IMR-90 (cell line): ENCODE measurements at regions not wholly inside any gene's neighbourhood (a gene's known extent, or its start where the extent isn't known, plus 50 kb on each side); places are given as distances from the start of the nearest gene placed in this dataset.

ENCODE experiments used
- ATAC-seq: fragments of 200-7000 bp; cut with Tn5 transposase; 2 replicates; pipeline ENCODE4 v1.9.1; 2020; ENCODE audit warnings: low read depth, mild to moderate bottlenecking, moderate library complexity
- BruUV-seq: library from RNA; stranded (reverse); fragments of 400-500 nt; replicated peaks from 2 replicates; lab custom pipeline; 2021; lab: Mats Ljungman, UMichigan
- CTCF ChIA-PET: fragments of 300-600 bp; formaldehyde crosslinking; extraction: SDS; loops from one replicate; lab custom pipeline; 2021; ENCODE audit warnings: antibody characterized with exemption; lab: Yijun Ruan, JAX
- POLR2A ChIA-PET: fragments of 300-600 bp; sonication (Branson Sonifier 250); formaldehyde crosslinking; loops from one replicate; lab custom pipeline; 2022; ENCODE audit warnings: antibody characterized with exemption; ENCODE audit not compliant: unreplicated experiment; lab: Charles Lee
- DNase-seq: peaks from one replicate; pipeline ENCODE4 v3.0.0; 2013
- H2AFZ ChIP-seq: replicated peaks from 2 replicates; pipeline ENCODE3; 2013; ENCODE audit warnings: low read length, mild to moderate bottlenecking; ENCODE audit not compliant: poor library complexity
- H2AK5ac ChIP-seq: 2 replicates; pipeline ENCODE4 v1.6.1; 2013; ENCODE audit warnings: low read depth, low read length, inconsistent platforms
- H2AK9ac ChIP-seq: replicated peaks from 2 replicates; pipeline ENCODE3; 2013; ENCODE audit warnings: mild to moderate bottlenecking, low read depth, low read length, moderate library complexity; ENCODE audit not compliant: poor library complexity
- H2BK120ac ChIP-seq: 2 replicates; pipeline ENCODE4 v1.6.1; 2013; ENCODE audit warnings: low read depth, low read length, inconsistent platforms
- H2BK15ac ChIP-seq: 3 replicates; pipeline ENCODE4 v1.6.1; 2013; ENCODE audit warnings: low read depth, low read length, inconsistent platforms
- H2BK20ac ChIP-seq: 2 replicates; pipeline ENCODE4 v1.6.1; 2013; ENCODE audit warnings: low read depth, mild to moderate bottlenecking, inconsistent platforms, low read length, moderate library complexity
- H2BK5ac ChIP-seq: 2 replicates; pipeline ENCODE4 v1.6.1; 2013; ENCODE audit warnings: mild to moderate bottlenecking, low read depth, low read length, inconsistent platforms; ENCODE audit not compliant: poor library complexity, severe bottlenecking
- H3K14ac ChIP-seq: replicated peaks from 2 replicates; pipeline ENCODE4 v1.6.1; 2013; ENCODE audit warnings: low read depth, low read length, inconsistent platforms
- H3K18ac ChIP-seq: 2 replicates; pipeline ENCODE4 v1.6.1; 2013; ENCODE audit warnings: low read depth, low read length, control low read depth
- H3K23ac ChIP-seq: 2 replicates; pipeline ENCODE4 v1.6.1; 2013; ENCODE audit warnings: low read depth, low read length, inconsistent platforms
- H3K27ac ChIP-seq: 2 replicates; pipeline ENCODE4 v1.5.1; 2013; ENCODE audit warnings: mild to moderate bottlenecking, control low read depth, low read length; ENCODE audit not compliant: insufficient read depth
- H3K27me3 ChIP-seq: 2 replicates; pipeline ENCODE4 v1.6.1; 2013; ENCODE audit warnings: low read length; ENCODE audit not compliant: control insufficient read depth, insufficient read depth
- H3K36me3 ChIP-seq: 2 replicates; pipeline ENCODE4 v1.6.1; 2013; ENCODE audit warnings: low read length, mixed read lengths; ENCODE audit not compliant: control insufficient read depth, insufficient read depth
- H3K4ac ChIP-seq: 2 replicates; pipeline ENCODE4 v1.6.1; 2013; ENCODE audit warnings: low read depth, low read length, inconsistent platforms
- H3K4me1 ChIP-seq: 2 replicates; pipeline ENCODE4 v1.6.1; 2013; ENCODE audit warnings: low read length, mixed read lengths; ENCODE audit not compliant: control insufficient read depth, insufficient read depth
- H3K4me2 ChIP-seq: 2 replicates; pipeline ENCODE4 v1.6.1; 2013; ENCODE audit warnings: low read depth, mild to moderate bottlenecking, control low read depth, low read length, moderate library complexity
- H3K4me3 ChIP-seq: 2 replicates; pipeline ENCODE4 v1.5.1; 2013; ENCODE audit warnings: low read depth, mild to moderate bottlenecking, control low read depth, low read length, moderate library complexity; ENCODE audit not compliant: insufficient read depth
- H3K56ac ChIP-seq: 2 replicates; pipeline ENCODE4 v1.6.1; 2013; ENCODE audit warnings: low read length, inconsistent platforms; ENCODE audit not compliant: insufficient read depth; ENCODE audit errors: extremely low read depth
- H3K79me1 ChIP-seq, 2 experiments: 2 replicates each; pipeline ENCODE4 v1.6.1; 2013; ENCODE audit warnings: low read length in 2 of 2, inconsistent platforms in 1 of 2, low read depth in 1 of 2
- H3K9ac ChIP-seq: 2 replicates; pipeline ENCODE4 v1.6.1; 2013; ENCODE audit warnings: low read depth, low read length, control low read depth
- H3K9me1 ChIP-seq: 2 replicates; pipeline ENCODE4 v1.6.1; 2013; ENCODE audit warnings: low read length, inconsistent platforms; ENCODE audit not compliant: insufficient read depth
- H3K9me3 ChIP-seq: 2 replicates; pipeline ENCODE4 v1.6.1; 2013; ENCODE audit warnings: low read length; ENCODE audit not compliant: control insufficient read depth, insufficient read depth
- H4K20me1 ChIP-seq: 2 replicates; pipeline ENCODE4 v1.6.1; 2013; ENCODE audit warnings: low read length, inconsistent platforms; ENCODE audit not compliant: insufficient read depth
- H4K5ac ChIP-seq: 2 replicates; pipeline ENCODE4 v1.6.1; 2013; ENCODE audit warnings: mild to moderate bottlenecking, low read depth, low read length, control low read depth
- H4K8ac ChIP-seq, 2 experiments: 2 replicates each; pipeline ENCODE4 v1.6.1; 2013; ENCODE audit warnings: low read depth in 2 of 2, low read length in 2 of 2, control low read depth in 1 of 2, inconsistent platforms in 1 of 2
- H4K91ac ChIP-seq: 2 replicates; pipeline ENCODE4 v1.6.1; 2013; ENCODE audit warnings: low read depth, low read length, inconsistent platforms; ENCODE audit not compliant: insufficient read depth
- CEBPB ChIP-seq: IDR thresholded peaks from 2 replicates; pipeline ENCODE4 v1.6.1; 2012; ENCODE audit warnings: low read depth, low read length, improper control_type of control experiment
- MAFK ChIP-seq: IDR thresholded peaks from 2 replicates; pipeline ENCODE4 v1.6.1; 2012; ENCODE audit warnings: low read depth, low read length, improper control_type of control experiment
- RAD21 ChIP-seq: IDR thresholded peaks from 2 replicates; pipeline ENCODE4 v1.6.1; 2012; ENCODE audit warnings: low read length, improper control_type of control experiment
- SMC3 ChIP-seq: fragments of 150-350 bp; IDR thresholded peaks from 2 replicates; pipeline ENCODE4 v1.6.1; 2016; ENCODE audit warnings: low read depth, mild to moderate bottlenecking, antibody characterized with exemption, low read length, moderate library complexity
- WGBS, 2 experiments: methylation state at CpG; one replicate each; pipeline versions ENCODE4 v1.1.5 to v1.1.7; 2013; ENCODE audit warnings: missing lambda C conversion rate in 2 of 2; ENCODE audit not compliant: insufficient read length in 1 of 2; ENCODE audit errors: extremely low coverage in 2 of 2; 5-methylcytosine and 5-hydroxymethylcytosine counted together
- dilution Hi-C: fragments of 300-500 bp; cut with HindIII; formaldehyde crosslinking; loops from one replicate; pipeline ENCODE4 v1.14.3; 2018; ENCODE audit warnings: low sequenced_read_pairs; ENCODE audit not compliant: unreplicated experiment
- in situ Hi-C: fragments of 300-500 bp; cut with MboI; formaldehyde crosslinking; loops from 3 replicates; pipeline ENCODE4 v1.14.3; 2019; ENCODE audit warnings: low sequenced_read_pairs, inconsistent platforms, mixed read lengths
- intact Hi-C: fragments of 100-400 bp; cut with micrococcal nuclease; formaldehyde crosslinking; loops from 2 replicates; pipeline ENCODE4 v1.10.0; 2022

DNA sequence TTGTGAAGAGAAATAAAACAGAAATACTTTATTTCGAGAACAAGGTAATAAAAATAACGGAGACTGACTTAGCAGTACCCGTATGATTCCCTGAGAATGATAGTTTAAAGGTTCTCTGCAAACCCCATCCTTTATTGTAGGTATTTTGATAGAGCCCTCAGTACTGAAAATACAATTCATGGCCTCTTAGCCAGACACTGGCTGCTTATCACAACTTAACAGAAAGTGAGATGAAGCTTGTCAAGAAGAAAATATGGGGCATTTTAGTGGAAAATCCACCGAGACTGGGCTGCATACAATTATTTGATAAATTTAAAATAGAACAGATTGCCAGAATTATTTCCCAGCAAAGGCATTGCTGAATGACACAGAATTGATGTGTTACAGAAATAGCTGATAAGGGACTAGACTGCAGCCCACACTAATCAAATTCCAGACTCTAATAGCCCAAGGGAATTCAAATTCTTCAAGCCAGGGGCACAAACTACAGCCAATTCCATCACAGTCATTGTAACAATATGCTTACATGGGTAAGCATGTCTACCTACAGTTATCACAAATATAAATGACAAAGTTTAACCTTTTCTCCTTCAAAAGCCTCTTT lies 521.9 kb downstream of the PLOD2 start:
- H3K4ac ChIP-seq = no peak overlapping the region
- in situ Hi-C loops = no loop called here
- H2BK5ac ChIP-seq = no peak overlapping the region
- no peak overlapping the region for H2AK5ac ChIP-seq
- POLR2A ChIA-PET = no interaction called here
- no peak overlapping the region for H2BK15ac ChIP-seq
- H3K56ac ChIP-seq = no peak overlapping the region
- H4K8ac ChIP-seq = no peak overlapping the region
- no peaks in the 10 kb centered on the region for H4K20me1 ChIP-seq
- no peak for TF ChIP-seq SMC3
- TF ChIP-seq CEBPB = no peak
- TF ChIP-seq MAFK = no peak
- TF ChIP-seq RAD21 = no peak
- CTCF ChIA-PET = no interaction called here
- no CpG with 5 or more reads among the region's 4 CpGs for WGBS, 2 experiments
- H3K4me3 ChIP-seq = no peak overlapping the region
- H3K79me1 ChIP-seq = no peaks in the 10 kb centered on the region
- H3K9me1 ChIP-seq = no peaks in the 10 kb centered on the region
- H2BK120ac ChIP-seq = no peak overlapping the region
- H4K5ac ChIP-seq = no peak overlapping the region
- intact Hi-C loops = no loop called here
- H2AK9ac ChIP-seq = no peak overlapping the region
- H3K23ac ChIP-seq = no peak overlapping the region
- DNase-seq (no peak), ATAC-seq (no peak)
- no peak overlapping the region for H3K27ac ChIP-seq
- H3K36me3 ChIP-seq = no peaks in the 10 kb centered on the region
- no peaks in the 10 kb centered on the region for H3K4me1 ChIP-seq
- BruUV-seq = no TSS peak
- H2BK20ac ChIP-seq = no peak overlapping the region
- H3K14ac ChIP-seq = no peak overlapping the region
- no peak overlapping the region for H4K91ac ChIP-seq
- H3K9ac ChIP-seq = no peak overlapping the region
- dilution Hi-C loops = no loop called here
- H2AFZ ChIP-seq = no peak overlapping the region
- H3K18ac ChIP-seq = no peak overlapping the region
- H3K4me2 ChIP-seq = no peak overlapping the region
- no peaks in the 10 kb centered on the region for H3K27me3 ChIP-seq
- no peaks in the 10 kb centered on the region; the same call in 1 of the 2 replicates for H3K9me3 ChIP-seq
